Calu3 (cell line): ENCODE measurements at regions not wholly inside any gene's neighbourhood (a gene's known extent, or its start where the extent isn't known, plus 50 kb on each side); places are given as distances from the start of the nearest gene placed in this dataset.

Experiments
- BruUV-seq: library from RNA; stranded (reverse); fragments of 400-500 nt; replicated peaks from 2 replicates; lab custom pipeline; 2021; lab: Mats Ljungman, UMichigan
- CTCF ChIA-PET: fragments of 300-600 bp; sonication (Branson Sonifier 250); formaldehyde crosslinking; loops from one replicate; lab custom pipeline; 2022; ENCODE audit warnings: antibody characterized with exemption; lab: Charles Lee
- DNase-seq: peaks from one replicate; pipeline ENCODE4 v3.0.0; 2022
- H3K27ac Mint-ChIP-seq: one replicate; pipeline ENCODE4 v1.8.0; 2022; ENCODE audit warnings: mixed read lengths; ENCODE audit not compliant: unreplicated experiment
- H3K27me3 Mint-ChIP-seq: one replicate; pipeline ENCODE4 v1.8.0; 2022; ENCODE audit warnings: mixed read lengths; ENCODE audit not compliant: unreplicated experiment
- H3K36me3 Mint-ChIP-seq: one replicate; pipeline ENCODE4 v1.8.0; 2022; ENCODE audit warnings: mild to moderate bottlenecking, moderate library complexity, mixed read lengths; ENCODE audit not compliant: insufficient read depth, unreplicated experiment
- H3K4me1 Mint-ChIP-seq: one replicate; pipeline ENCODE4 v1.8.0; 2022; ENCODE audit warnings: mild to moderate bottlenecking, low read depth, mixed read lengths; ENCODE audit not compliant: unreplicated experiment
- H3K4me3 Mint-ChIP-seq: one replicate; pipeline ENCODE4 v1.8.0; 2022; ENCODE audit warnings: mild to moderate bottlenecking, low read depth, moderate library complexity, mixed read lengths; ENCODE audit not compliant: unreplicated experiment
- H3K9me3 Mint-ChIP-seq: one replicate; pipeline ENCODE4 v1.8.0; 2022; ENCODE audit warnings: low read depth, mixed read lengths; ENCODE audit not compliant: unreplicated experiment
- intact Hi-C: fragments of 100-400 bp; cut with micrococcal nuclease; formaldehyde crosslinking; loops from one replicate; pipeline ENCODE4 v1.10.0; 2022; ENCODE audit not compliant: unreplicated experiment
- TF ChIP-seq, protein P1 (sequence below): fragments of 200-600 bp; IDR thresholded peaks from one replicate; pipeline ENCODE4 v1.8.0; 2022; ENCODE audit warnings: antibody characterized with exemption; ENCODE audit not compliant: unreplicated experiment

DNA sequence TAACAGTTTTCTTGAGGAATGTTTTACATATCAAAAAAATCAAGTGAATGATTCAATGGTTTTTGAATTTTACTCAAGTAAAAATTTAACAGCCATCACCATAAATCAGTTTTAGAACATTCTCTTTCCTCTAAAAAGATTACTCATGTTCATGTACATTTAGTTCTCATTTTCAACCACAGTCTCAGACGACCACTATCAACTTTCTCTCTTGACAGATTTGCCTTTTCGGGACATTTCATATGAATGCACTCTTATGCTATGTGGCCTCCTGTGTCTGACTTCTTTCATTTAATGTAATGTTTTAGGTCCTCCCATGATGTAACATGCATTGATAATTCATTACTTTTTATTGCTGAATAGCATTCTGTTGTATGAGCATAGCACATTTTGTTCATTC lies 309.3 kb upstream of the PLSCR5 start:
- H3K4me3 Mint-ChIP-seq: no peak overlapping the region
- H3K36me3 Mint-ChIP-seq: no peaks in the 10 kb centered on the region
- no peaks in the 10 kb centered on the region for H3K27me3 Mint-ChIP-seq
- CTCF ChIA-PET: no interaction called here
- H3K27ac Mint-ChIP-seq: no peak overlapping the region
- peaks cover 3% of the 10 kb centered on the region for H3K9me3 Mint-ChIP-seq
- TF ChIP-seq, protein P1, sequence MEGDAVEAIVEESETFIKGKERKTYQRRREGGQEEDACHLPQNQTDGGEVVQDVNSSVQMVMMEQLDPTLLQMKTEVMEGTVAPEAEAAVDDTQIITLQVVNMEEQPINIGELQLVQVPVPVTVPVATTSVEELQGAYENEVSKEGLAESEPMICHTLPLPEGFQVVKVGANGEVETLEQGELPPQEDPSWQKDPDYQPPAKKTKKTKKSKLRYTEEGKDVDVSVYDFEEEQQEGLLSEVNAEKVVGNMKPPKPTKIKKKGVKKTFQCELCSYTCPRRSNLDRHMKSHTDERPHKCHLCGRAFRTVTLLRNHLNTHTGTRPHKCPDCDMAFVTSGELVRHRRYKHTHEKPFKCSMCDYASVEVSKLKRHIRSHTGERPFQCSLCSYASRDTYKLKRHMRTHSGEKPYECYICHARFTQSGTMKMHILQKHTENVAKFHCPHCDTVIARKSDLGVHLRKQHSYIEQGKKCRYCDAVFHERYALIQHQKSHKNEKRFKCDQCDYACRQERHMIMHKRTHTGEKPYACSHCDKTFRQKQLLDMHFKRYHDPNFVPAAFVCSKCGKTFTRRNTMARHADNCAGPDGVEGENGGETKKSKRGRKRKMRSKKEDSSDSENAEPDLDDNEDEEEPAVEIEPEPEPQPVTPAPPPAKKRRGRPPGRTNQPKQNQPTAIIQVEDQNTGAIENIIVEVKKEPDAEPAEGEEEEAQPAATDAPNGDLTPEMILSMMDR: no peak
- intact Hi-C loops: no loop called here
- no peaks in the 10 kb centered on the region for H3K4me1 Mint-ChIP-seq
- no peak for DNase-seq
- no TSS peak for BruUV-seq

DNA sequence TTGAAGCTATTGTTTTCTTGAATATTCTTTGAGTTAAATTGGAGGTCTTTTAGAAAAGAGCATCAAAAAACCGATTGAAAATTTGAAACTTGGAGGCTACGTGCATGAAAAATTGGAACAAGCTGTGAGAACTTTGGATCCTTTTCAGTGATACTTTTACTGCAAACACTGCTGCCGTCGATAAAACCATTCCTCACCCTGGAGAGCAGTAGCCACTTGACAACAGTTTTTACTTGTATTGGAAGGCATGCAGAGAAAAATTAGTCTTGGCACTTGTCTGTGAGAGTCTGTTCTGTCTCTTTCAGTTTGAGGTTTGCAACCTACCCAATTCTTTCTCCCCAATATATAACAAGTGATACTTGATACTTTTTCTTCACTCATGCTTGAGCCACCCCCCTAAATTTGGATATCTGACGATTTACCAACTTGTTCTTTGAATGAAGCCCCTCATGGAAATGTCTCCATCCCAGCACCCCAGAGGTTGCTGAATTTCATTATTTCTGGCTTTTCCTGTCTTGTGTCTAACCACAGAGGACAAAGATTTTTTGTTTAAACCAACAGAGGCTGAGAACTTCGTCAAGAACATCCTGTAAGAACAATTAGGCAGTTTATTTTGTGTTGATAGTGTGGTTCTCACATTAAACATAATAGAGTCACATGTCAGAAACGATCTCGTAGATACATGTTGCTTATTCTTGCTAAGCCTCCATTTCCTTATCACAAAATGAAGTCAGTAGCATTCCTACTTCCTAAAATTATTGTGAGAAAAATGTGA lies 307.3 kb upstream of the PLSCR5 start:
- Mint-ChIP-seq H3K4me3 (no peak overlapping the region), H3K4me1 (no peaks in the 10 kb centered on the region), H3K9me3 (peaks cover 2% of the 10 kb centered on the region), H3K36me3 (no peaks in the 10 kb centered on the region), H3K27me3 (no peaks in the 10 kb centered on the region), H3K27ac (no peak overlapping the region)
- CTCF ChIA-PET: no interaction called here
- intact Hi-C loops: no loop called here
- no TSS peak for BruUV-seq
- TF ChIP-seq, protein P1: no peak
- DNase-seq: no peak

DNA sequence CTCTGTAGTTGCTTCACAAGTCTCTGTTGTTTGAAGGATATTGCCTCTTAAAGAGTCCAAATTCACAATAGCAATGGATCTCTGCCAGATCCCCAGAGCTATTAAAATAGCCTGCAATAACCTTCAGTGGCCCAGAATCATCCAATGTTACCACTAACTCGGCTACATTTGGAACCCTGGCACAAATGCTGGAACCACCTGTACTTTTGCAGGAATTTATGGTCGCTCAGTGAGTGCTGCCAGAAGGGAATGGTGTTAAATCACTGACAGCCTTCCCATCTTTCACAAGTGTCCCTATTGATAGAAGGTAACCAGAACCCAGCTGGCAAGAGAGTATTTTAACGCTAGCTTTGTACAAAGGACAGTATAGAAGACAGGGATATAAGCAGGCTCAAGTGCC lies 298.8 kb upstream of the PLSCR5 start:
- DNase-seq: no peak
- H3K9me3 Mint-ChIP-seq: peaks cover 4% of the 10 kb centered on the region
- no peak overlapping the region for H3K4me3 Mint-ChIP-seq
- H3K27ac Mint-ChIP-seq: no peak overlapping the region
- intact Hi-C loops: no loop called here
- no TSS peak for BruUV-seq
- CTCF ChIA-PET: no interaction called here
- H3K27me3 Mint-ChIP-seq: no peaks in the 10 kb centered on the region
- no peaks in the 10 kb centered on the region for H3K36me3 Mint-ChIP-seq
- TF ChIP-seq, protein P1: no peak
- no peaks in the 10 kb centered on the region for H3K4me1 Mint-ChIP-seq

DNA sequence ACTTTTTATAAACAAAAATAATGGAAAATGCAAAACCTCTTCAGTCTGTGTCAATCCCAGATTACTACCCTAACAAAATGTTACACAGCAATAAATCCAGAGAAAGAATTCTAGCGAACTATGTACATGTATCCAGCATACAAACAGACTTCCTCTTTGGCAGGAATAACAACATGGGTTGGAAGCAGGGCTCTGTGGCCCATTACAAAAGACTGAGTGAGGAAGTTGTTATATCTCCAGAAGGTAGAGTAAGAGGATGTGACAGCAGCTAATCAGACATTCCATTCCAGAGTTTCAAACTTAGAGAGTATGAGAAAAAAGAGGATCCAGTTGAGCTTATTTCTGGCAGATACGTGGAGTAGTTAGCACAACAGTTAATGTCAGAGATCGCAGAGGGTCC lies 294.0 kb upstream of the PLSCR5 start:
- Mint-ChIP-seq H3K9me3 (no peaks in the 10 kb centered on the region), H3K36me3 (no peaks in the 10 kb centered on the region), H3K27me3 (no peaks in the 10 kb centered on the region), H3K27ac (no peak overlapping the region), H3K4me1 (peaks cover 5% of the 10 kb centered on the region), H3K4me3 (no peak overlapping the region)
- CTCF ChIA-PET: no interaction called here
- intact Hi-C loops: no loop called here
- BruUV-seq: no TSS peak
- TF ChIP-seq, protein P1: no peak
- DNase-seq: no peak
